Panc1 (cell line): ENCODE measurements at regions not wholly inside any gene's neighbourhood (a gene's known extent, or its start where the extent isn't known, plus 50 kb on each side); places are given as distances from the start of the nearest gene placed in this dataset.

ENCODE experiments used
- ATAC-seq: fragments of 200-7000 bp; cut with Tn5 transposase; 2 replicates; pipeline ENCODE4 v1.9.1; 2020; ENCODE audit warnings: mild to moderate bottlenecking, moderate library complexity
- BruUV-seq: library from RNA; stranded (reverse); fragments of 400-500 nt; replicated peaks from 2 replicates; lab custom pipeline; 2021; lab: Mats Ljungman, UMichigan
- CTCF ChIA-PET: fragments of 300-600 bp; sonication (Branson Sonifier 250); formaldehyde crosslinking; loops from one replicate; lab custom pipeline; 2022; ENCODE audit warnings: antibody characterized with exemption; lab: Charles Lee
- POLR2A ChIA-PET: fragments of 300-600 bp; sonication (Branson Sonifier 250); formaldehyde crosslinking; loops from one replicate; lab custom pipeline; 2022; ENCODE audit warnings: antibody characterized with exemption; lab: Charles Lee
- DNase-seq: peaks from one replicate; pipeline ENCODE4 v3.0.0-alpha.2; 2010; ENCODE audit warnings: low read depth, low spot score
- H3K27ac ChIP-seq: 2 replicates; pipeline ENCODE4 v1.5.1; 2011; ENCODE audit warnings: mild to moderate bottlenecking, low read length, inconsistent platforms
- H3K27me3 ChIP-seq: fragments of 200-500 bp; sonication (Bioruptor generic); 2 replicates; pipeline ENCODE4 v1.6.0; 2014; ENCODE audit warnings: low read length, inconsistent platforms; ENCODE audit not compliant: control insufficient read depth, insufficient read depth
- H3K36me3 ChIP-seq: fragments of 200-500 bp; sonication (Bioruptor generic); 2 replicates; pipeline ENCODE4 v1.5.1; 2014; ENCODE audit warnings: inconsistent platforms, mild to moderate bottlenecking, low read length, moderate library complexity; ENCODE audit not compliant: control insufficient read depth, insufficient read depth
- H3K4me1 ChIP-seq: 2 replicates; pipeline ENCODE4 v1.5.1; 2011; ENCODE audit warnings: inconsistent platforms, mild to moderate bottlenecking, low read length, moderate library complexity; ENCODE audit not compliant: control insufficient read depth, insufficient read depth
- H3K4me3 ChIP-seq, 2 experiments: 2 replicates each; pipeline ENCODE4 v1.5.1; 2011 to 2012; ENCODE audit warnings: low read depth in 2 of 2, low read length in 2 of 2, mild to moderate bottlenecking in 2 of 2, inconsistent platforms in 1 of 2, moderate library complexity in 1 of 2
- H3K9me3 ChIP-seq: fragments of 200-500 bp; sonication (Bioruptor generic); 2 replicates; pipeline ENCODE4 v1.5.1; 2014; ENCODE audit warnings: low read depth, mild to moderate bottlenecking, inconsistent platforms, low read length, moderate library complexity; ENCODE audit not compliant: control insufficient read depth, insufficient read depth
- CTCF ChIP-seq: fragments of 450-650 bp; IDR thresholded peaks from 2 replicates; pipeline ENCODE4 v1.5.1; 2017; ENCODE audit warnings: mild to moderate bottlenecking
- POLR2AphosphoS5 ChIP-seq: IDR thresholded peaks from 2 replicates; pipeline ENCODE4 v1.6.1; 2012; ENCODE audit warnings: mild to moderate bottlenecking, low read depth, low read length, moderate library complexity
- REST ChIP-seq, 2 experiments: IDR thresholded peaks; 2 replicates each; pipeline ENCODE4 v1.6.1; 2011 to 2012; ENCODE audit warnings: low read depth in 2 of 2, control low read depth in 1 of 2, low read length in 1 of 2, mild to moderate bottlenecking in 1 of 2, moderate library complexity in 1 of 2; ENCODE audit not compliant: insufficient read depth in 1 of 2
- SIN3A ChIP-seq: IDR thresholded peaks from 2 replicates; pipeline ENCODE4 v1.6.1; 2012; ENCODE audit warnings: low read depth, mild to moderate bottlenecking, low read length, moderate library complexity, borderline replicate concordance; ENCODE audit not compliant: insufficient read depth
- TCF7L2 ChIP-seq: IDR thresholded peaks from 2 replicates; pipeline ENCODE4 v1.6.1; 2011; ENCODE audit warnings: mild to moderate bottlenecking, low read depth, low read length, inconsistent platforms
- in situ Hi-C: cut with HindIII; loops from 2 replicates; pipeline ENCODE4 v1.10.0; 2016; ENCODE audit warnings: low sequenced_read_pairs, low pct_unique_long_range_greater_than_20kb
- intact Hi-C: fragments of 100-400 bp; cut with micrococcal nuclease; formaldehyde crosslinking; loops from one replicate; pipeline ENCODE4 v1.10.0; 2022; ENCODE audit not compliant: unreplicated experiment

- no TSS peak for BruUV-seq
- H3K4me1 ChIP-seq = no peaks in the 10 kb centered on the region
- H3K36me3 ChIP-seq = no peaks in the 10 kb centered on the region
- in situ Hi-C loops (no loop called here), intact Hi-C loops (no loop called here)
- TF ChIP-seq SIN3A (no peak), TCF7L2 (no peak), CTCF (no peak), REST (IDR thresholded peaks at IDR 0.05; ENCODE audit: insufficient read depth in 1 of 2, low read depth in 2 of 2, low read length in 1 of 2) (no peak), POLR2AphosphoS5 (no peak)
- no peak for DNase-seq
- ChIA-PET POLR2A (no interaction called here), CTCF (no interaction called here)
- no peak overlapping the region for H3K4me3 ChIP-seq
- ATAC-seq = no peak
- H3K27ac ChIP-seq = no peak overlapping the region
- H3K27me3 ChIP-seq = no peaks in the 10 kb centered on the region; the same call in none of the 2 replicates
- no peaks in the 10 kb centered on the region for H3K9me3 ChIP-seq
Measured at GRCh38 chr2:45331410-45331786, 279.7 kb downstream of the SRBD1 start.

DNA sequence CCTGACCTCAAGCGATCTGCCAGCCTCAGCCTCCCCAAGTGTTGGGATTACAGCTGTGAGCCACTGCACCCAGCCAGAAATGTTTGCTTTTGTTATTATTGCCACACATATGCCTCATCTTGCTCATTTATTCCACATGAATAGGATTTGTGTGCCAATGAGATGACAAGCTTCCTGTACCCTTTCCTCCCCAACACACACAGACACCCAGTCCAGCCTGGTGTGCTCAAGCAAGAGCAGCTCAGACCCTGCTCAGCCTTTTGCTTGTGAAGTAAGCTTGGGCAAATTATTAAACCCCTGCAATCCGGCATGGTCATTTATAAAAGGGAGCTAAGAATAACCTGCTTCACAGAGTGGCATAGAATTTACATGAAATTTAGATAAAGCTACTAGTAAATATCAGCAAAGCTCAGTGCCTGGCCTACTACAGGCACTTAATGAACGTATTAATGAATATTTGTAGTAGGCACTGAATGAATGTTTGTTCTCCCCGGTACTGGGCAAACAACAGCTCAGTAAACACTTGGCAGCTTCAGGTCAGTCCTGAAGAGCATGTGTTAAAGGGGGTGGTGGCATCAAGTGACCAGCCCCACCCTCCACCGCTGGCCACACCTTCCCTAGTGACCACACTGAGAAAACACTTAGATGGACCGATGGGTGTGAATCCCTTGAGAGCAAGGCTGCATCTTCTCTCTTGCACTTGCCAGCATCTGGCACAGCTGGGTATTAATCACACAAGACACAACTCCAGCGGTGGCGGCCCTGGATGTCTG is 280.2 kb downstream of the SRBD1 start:
- Histone ChIP-seq H3K27ac (no peak overlapping the region), H3K4me3 (no peak overlapping the region), H3K27me3 (no peaks in the 10 kb centered on the region; the same call in none of the 2 replicates), H3K36me3 (no peaks in the 10 kb centered on the region), H3K4me1 (no peaks in the 10 kb centered on the region), H3K9me3 (no peaks in the 10 kb centered on the region)
- no peak for TF ChIP-seq POLR2AphosphoS5
- TF ChIP-seq SIN3A = no peak
- TF ChIP-seq REST (IDR thresholded peaks at IDR 0.05; ENCODE audit: insufficient read depth in 1 of 2, low read depth in 2 of 2, low read length in 1 of 2) = no peak
- TF ChIP-seq CTCF = no peak
- no peak for TF ChIP-seq TCF7L2
- ATAC-seq (no peak), DNase-seq (no peak)
- intact Hi-C loops = no loop called here
- ChIA-PET CTCF (no interaction called here), POLR2A (no interaction called here)
- in situ Hi-C loops = no loop called here
- BruUV-seq = no TSS peak
